ENCODE measurements at regions not wholly inside any gene's neighbourhood (a gene's known extent, or its start where the extent isn't known, plus 50 kb on each side); places are given as distances from the start of the nearest gene placed in this dataset.

- TF ChIP-seq POLR2AphosphoS5 (IDR thresholded peaks at IDR 0.05) (no peak), CTCF (IDR thresholded peaks at IDR 0.05) (no peak), EP300 (IDR thresholded peaks at IDR 0.05) (no peak), POLR2A (IDR thresholded peaks at IDR 0.05) (no peak)
- Histone ChIP-seq H3K27me3 (no peaks in the 10 kb centered on the region), H3K36me3 (no peaks in the 10 kb centered on the region), H3K9me3 (no peaks in the 10 kb centered on the region), H3K27ac (no peak overlapping the region), H3K4me1 (no peaks in the 10 kb centered on the region), H3K4me3 (no peak overlapping the region)
- intact Hi-C loops (cut with DNase I): no loop called here
- WGBS, 2 donors: 95 to 97% methylated on average over 2 of the region's 2 CpGs
- no peak for DNase-seq
These were observed 202.7 kb upstream of the HS3ST1 start for GRCh38 chr4:11631416-11631815.

- no peak overlapping the region for H3K4me3 ChIP-seq
- DNase-seq: no peak
- H3K27me3 ChIP-seq: no peaks in the 10 kb centered on the region
- H3K4me1 ChIP-seq: no peaks in the 10 kb centered on the region
- intact Hi-C loops (cut with DNase I): no loop called here
- TF ChIP-seq POLR2AphosphoS5 (IDR thresholded peaks at IDR 0.05): no peak
- no peak for TF ChIP-seq CTCF (IDR thresholded peaks at IDR 0.05)
- TF ChIP-seq EP300 (IDR thresholded peaks at IDR 0.05): no peak
- TF ChIP-seq POLR2A (IDR thresholded peaks at IDR 0.05): no peak
- H3K27ac ChIP-seq: no peak overlapping the region
- no peaks in the 10 kb centered on the region for H3K36me3 ChIP-seq
- H3K9me3 ChIP-seq: no peaks in the 10 kb centered on the region
These were observed 199.5 kb upstream of the HS3ST1 start for GRCh38 chr4:11628093-11628725.

GRCh38 chr4:11626066-11626465 is 197.4 kb upstream of the HS3ST1 start:
- intact Hi-C loops (cut with DNase I): no loop called here
- WGBS, 2 donors: 75 to 83% methylated on average over 4 of the region's 4 CpGs
- no peak for TF ChIP-seq EP300 (IDR thresholded peaks at IDR 0.05)
- TF ChIP-seq CTCF (IDR thresholded peaks at IDR 0.05): no peak
- TF ChIP-seq POLR2AphosphoS5 (IDR thresholded peaks at IDR 0.05): no peak
- TF ChIP-seq POLR2A (IDR thresholded peaks at IDR 0.05): no peak
- Histone ChIP-seq H3K36me3 (no peaks in the 10 kb centered on the region), H3K27me3 (no peaks in the 10 kb centered on the region), H3K27ac (no peak overlapping the region), H3K4me3 (no peak overlapping the region), H3K9me3 (no peaks in the 10 kb centered on the region), H3K4me1 (no peaks in the 10 kb centered on the region)
- DNase-seq: no peak

- peak overlapping the region in 1 of 4 donors; percentile 29 for H3K27ac ChIP-seq
- intact Hi-C loops (cut with DNase I): no loop called here
- no peaks in the 10 kb centered on the region for H3K36me3 ChIP-seq
- DNase-seq: no peak
- TF ChIP-seq CTCF (IDR thresholded peaks at IDR 0.05): no peak
- no peak for TF ChIP-seq EP300 (IDR thresholded peaks at IDR 0.05)
- no peak for TF ChIP-seq POLR2A (IDR thresholded peaks at IDR 0.05)
- TF ChIP-seq POLR2AphosphoS5 (IDR thresholded peaks at IDR 0.05): peak in 1 of 4 donors; percentile 22
- H3K4me1 ChIP-seq: no peaks in the 10 kb centered on the region
- H3K9me3 ChIP-seq: no peaks in the 10 kb centered on the region
- no peak overlapping the region for H3K4me3 ChIP-seq
- 90 to 93% methylated on average over 7 of the region's 7 CpGs for WGBS, 2 donors
- H3K27me3 ChIP-seq: no peaks in the 10 kb centered on the region
These were observed 196.5 kb upstream of the HS3ST1 start for GRCh38 chr4:11625211-11625610.

- DNase-seq: no peak
- H3K36me3 ChIP-seq: no peaks in the 10 kb centered on the region
- no peaks in the 10 kb centered on the region for H3K4me1 ChIP-seq
- TF ChIP-seq CTCF (IDR thresholded peaks at IDR 0.05): no peak
- no peak overlapping the region for H3K4me3 ChIP-seq
- WGBS, 2 donors: 36 to 46% methylated on average over 2 of the region's 2 CpGs
- intact Hi-C loops (cut with DNase I): no loop called here
- peak overlapping the region in 1 of 4 donors; percentile 29 for H3K27ac ChIP-seq
- H3K27me3 ChIP-seq: no peaks in the 10 kb centered on the region
- no peaks in the 10 kb centered on the region for H3K9me3 ChIP-seq
These were observed 195.7 kb upstream of the HS3ST1 start for GRCh38 chr4:11624370-11624769.

All from sigmoid colon (tissue), 6 donors.